ENCODE measurements at regions not wholly inside any gene's neighbourhood (a gene's known extent, or its start where the extent isn't known, plus 50 kb on each side); places are given as distances from the start of the nearest gene placed in this dataset.

GRCh38 chr22:26743149-26743548 is 85.8 kb downstream of the MIAT start:
- DNase-seq (ENCODE audit: extremely low spot score in 2 of 2): no peak
- Histone ChIP-seq H3K27me3 (no peaks in the 10 kb centered on the region), H3K27ac (no peak overlapping the region), H3K4me3 (no peak overlapping the region), H3K9me3 (no peaks in the 10 kb centered on the region), H3K4me1 (no peaks in the 10 kb centered on the region), H3K36me3 (no peaks in the 10 kb centered on the region)
- intact Hi-C loops (cut with DNase I): no loop called here
- TF ChIP-seq POLR2AphosphoS5 (IDR thresholded peaks at IDR 0.05; ENCODE audit: insufficient read depth in 1 of 2, low read depth in 1 of 2) (no peak), POLR2A (IDR thresholded peaks at IDR 0.05) (no peak), CTCF (IDR thresholded peaks at IDR 0.05) (no peak)

- no peaks in the 10 kb centered on the region for H3K4me1 ChIP-seq
- no peak for DNase-seq (ENCODE audit: extremely low spot score in 2 of 2)
- H3K36me3 ChIP-seq: no peaks in the 10 kb centered on the region
- intact Hi-C loops (cut with DNase I): no loop called here
- no peak overlapping the region for H3K27ac ChIP-seq
- TF ChIP-seq CTCF (IDR thresholded peaks at IDR 0.05) (no peak), POLR2A (IDR thresholded peaks at IDR 0.05) (no peak), POLR2AphosphoS5 (IDR thresholded peaks at IDR 0.05; ENCODE audit: insufficient read depth in 1 of 2, low read depth in 1 of 2) (no peak)
- no peaks in the 10 kb centered on the region for H3K27me3 ChIP-seq
- H3K9me3 ChIP-seq: no peaks in the 10 kb centered on the region
- no peak overlapping the region for H3K4me3 ChIP-seq
Observed at GRCh38 chr22:26744892-26745808, 87.8 kb downstream of the MIAT start.

GRCh38 chr22:26746311-26746710 is 88.9 kb downstream of the MIAT start:
- no peak overlapping the region for H3K4me3 ChIP-seq
- no peak overlapping the region for H3K27ac ChIP-seq
- H3K4me1 ChIP-seq: no peaks in the 10 kb centered on the region
- no peaks in the 10 kb centered on the region for H3K36me3 ChIP-seq
- TF ChIP-seq CTCF (IDR thresholded peaks at IDR 0.05) (no peak), POLR2A (IDR thresholded peaks at IDR 0.05) (no peak), POLR2AphosphoS5 (IDR thresholded peaks at IDR 0.05; ENCODE audit: insufficient read depth in 1 of 2, low read depth in 1 of 2) (no peak)
- no peak for DNase-seq (ENCODE audit: extremely low spot score in 2 of 2)
- H3K27me3 ChIP-seq: no peaks in the 10 kb centered on the region
- H3K9me3 ChIP-seq: no peaks in the 10 kb centered on the region
- intact Hi-C loops (cut with DNase I): no loop called here

GRCh38 chr22:26748845-26749244 is 91.5 kb downstream of the MIAT start:
- H3K36me3 ChIP-seq: no peaks in the 10 kb centered on the region
- H3K4me1 ChIP-seq: no peaks in the 10 kb centered on the region
- intact Hi-C loops (cut with DNase I): no loop called here
- TF ChIP-seq POLR2A (IDR thresholded peaks at IDR 0.05) (no peak), CTCF (IDR thresholded peaks at IDR 0.05) (no peak), POLR2AphosphoS5 (IDR thresholded peaks at IDR 0.05; ENCODE audit: insufficient read depth in 1 of 2, low read depth in 1 of 2) (no peak)
- no peaks in the 10 kb centered on the region for H3K27me3 ChIP-seq
- no peak overlapping the region for H3K27ac ChIP-seq
- no peaks in the 10 kb centered on the region for H3K9me3 ChIP-seq
- no peak for DNase-seq (ENCODE audit: extremely low spot score in 2 of 2)
- H3K4me3 ChIP-seq: no peak overlapping the region

GRCh38 chr22:26751217-26751616 is 93.8 kb downstream of the MIAT start:
- Histone ChIP-seq H3K27ac (no peak overlapping the region), H3K27me3 (no peaks in the 10 kb centered on the region), H3K9me3 (no peaks in the 10 kb centered on the region), H3K4me3 (no peak overlapping the region), H3K36me3 (no peaks in the 10 kb centered on the region), H3K4me1 (no peaks in the 10 kb centered on the region)
- TF ChIP-seq CTCF (IDR thresholded peaks at IDR 0.05) (no peak), POLR2A (IDR thresholded peaks at IDR 0.05) (no peak), POLR2AphosphoS5 (IDR thresholded peaks at IDR 0.05; ENCODE audit: insufficient read depth in 1 of 2, low read depth in 1 of 2) (no peak)
- intact Hi-C loops (cut with DNase I): no loop called here
- DNase-seq (ENCODE audit: extremely low spot score in 2 of 2): no peak

Data from vagina (tissue), 2 donors.